GM19438 (cell line): ENCODE measurements at regions not wholly inside any gene's neighbourhood (a gene's known extent, or its start where the extent isn't known, plus 50 kb on each side); places are given as distances from the start of the nearest gene placed in this dataset.
A peak's percentile ranks its signal among the peaks of the same experiment; 100 is the strongest.

Experiments used
- ATAC-seq: cut with Tn5 transposase; IDR thresholded peaks from one replicate; pipeline ENCODE4 v1.9.1; 2021; ENCODE audit warnings: low read depth; ENCODE audit not compliant: unreplicated experiment

DNA sequence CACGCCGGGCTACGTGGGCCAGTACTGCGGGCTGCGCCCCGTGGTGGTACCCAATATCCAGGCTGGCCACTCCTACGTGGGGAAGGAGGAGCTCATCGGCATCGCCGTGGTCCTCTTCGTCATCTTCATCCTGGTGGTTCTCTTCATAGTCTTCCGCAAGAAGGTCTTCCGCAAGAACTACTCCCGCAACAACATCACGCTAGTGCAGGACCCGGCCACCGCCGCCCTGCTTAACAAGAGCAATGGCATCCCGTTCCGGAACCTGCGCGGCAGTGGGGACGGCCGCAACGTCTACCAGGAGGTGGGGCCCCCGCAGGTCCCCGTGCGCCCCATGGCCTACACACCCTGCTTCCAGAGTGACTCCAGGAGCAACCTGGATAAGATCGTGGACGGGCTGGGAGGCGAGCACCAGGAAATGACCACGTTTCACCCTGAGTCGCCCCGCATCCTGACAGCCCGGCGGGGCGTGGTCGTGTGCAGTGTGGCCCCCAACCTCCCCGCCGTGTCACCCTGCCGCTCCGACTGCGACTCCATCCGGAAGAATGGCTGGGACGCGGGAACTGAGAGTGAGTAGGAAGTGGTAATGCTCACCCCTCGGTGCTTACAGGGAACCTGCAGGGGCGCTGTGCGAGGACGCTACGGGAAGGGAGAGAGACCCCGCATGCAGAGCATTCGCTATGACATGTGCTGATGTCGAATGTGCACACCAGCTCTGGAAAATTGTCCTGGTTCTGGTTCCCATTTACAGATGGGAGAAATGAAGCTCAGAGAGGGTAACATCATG, 86.4 kb upstream of the MTNR1B start:
- no peak for ATAC-seq

DNA sequence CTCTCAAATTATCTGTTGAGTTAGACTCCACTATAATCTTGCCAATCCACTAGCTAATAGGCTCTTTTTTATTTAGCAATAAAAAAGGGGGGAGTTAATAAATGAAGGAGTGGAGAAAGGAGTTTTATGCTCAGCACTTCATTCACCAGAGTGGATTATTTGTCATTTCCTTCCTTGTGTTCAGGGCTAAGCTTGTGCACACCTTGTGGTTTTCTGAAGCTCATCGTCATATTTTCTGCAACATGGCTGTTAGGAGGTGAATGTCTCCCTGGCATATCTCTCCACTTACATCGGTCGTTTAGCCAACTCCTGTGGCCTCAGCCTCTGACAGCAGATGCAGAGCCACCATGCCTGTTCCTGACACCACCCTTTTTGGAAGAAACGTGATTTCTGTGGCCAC, 83.9 kb upstream of the MTNR1B start:
- no peak for ATAC-seq

DNA sequence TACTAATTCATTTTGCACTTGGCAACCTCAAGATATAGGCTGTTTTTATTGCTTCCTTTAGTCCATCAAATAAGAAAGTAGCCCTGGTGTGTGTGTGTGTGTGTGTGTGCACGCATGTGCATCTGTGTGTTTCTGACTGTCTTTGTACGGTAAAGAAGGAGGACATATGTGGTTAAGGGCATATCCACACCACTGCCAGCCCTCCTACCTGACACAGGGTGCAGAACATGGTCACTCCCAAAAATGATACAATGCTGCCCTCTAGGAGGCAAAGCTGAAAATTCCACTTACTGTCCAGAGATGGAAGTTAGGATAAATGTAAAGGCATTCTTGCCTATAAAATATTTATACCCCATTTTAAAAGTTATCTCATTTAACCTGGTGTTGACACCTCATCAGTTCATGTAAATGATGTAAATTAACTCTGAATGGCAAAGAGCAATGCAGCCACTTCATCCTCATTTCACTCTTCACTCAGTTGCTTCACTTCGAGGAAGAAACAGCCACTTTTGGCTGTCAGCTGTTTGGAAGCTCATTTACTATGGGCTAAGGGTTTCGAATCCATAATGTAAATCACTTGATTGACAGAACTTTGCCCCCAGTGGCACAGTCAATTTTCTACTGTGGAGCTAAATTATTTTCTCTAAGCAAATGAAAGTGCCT, 83.1 kb upstream of the MTNR1B start:
- peak; percentile 57 for ATAC-seq

DNA sequence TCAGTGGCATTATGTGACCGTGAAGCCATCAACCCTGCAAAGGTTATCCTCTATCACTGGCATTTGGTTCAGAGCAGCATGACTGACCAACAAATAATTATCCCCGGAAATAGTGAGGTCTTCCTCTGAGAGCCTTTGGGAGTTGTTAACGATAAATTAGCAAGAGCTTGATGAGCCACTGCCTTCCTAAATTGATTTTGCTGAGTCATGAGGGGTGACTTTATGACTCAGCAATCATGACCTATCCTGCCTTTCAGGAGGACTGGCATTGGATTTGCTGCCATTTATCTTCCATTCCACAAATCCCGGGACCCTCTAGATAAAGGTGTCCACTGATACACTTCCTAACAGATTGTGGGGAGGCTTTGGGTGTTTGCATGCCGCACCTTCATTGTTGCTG, 80.8 kb upstream of the MTNR1B start:
- ATAC-seq: no peak

DNA sequence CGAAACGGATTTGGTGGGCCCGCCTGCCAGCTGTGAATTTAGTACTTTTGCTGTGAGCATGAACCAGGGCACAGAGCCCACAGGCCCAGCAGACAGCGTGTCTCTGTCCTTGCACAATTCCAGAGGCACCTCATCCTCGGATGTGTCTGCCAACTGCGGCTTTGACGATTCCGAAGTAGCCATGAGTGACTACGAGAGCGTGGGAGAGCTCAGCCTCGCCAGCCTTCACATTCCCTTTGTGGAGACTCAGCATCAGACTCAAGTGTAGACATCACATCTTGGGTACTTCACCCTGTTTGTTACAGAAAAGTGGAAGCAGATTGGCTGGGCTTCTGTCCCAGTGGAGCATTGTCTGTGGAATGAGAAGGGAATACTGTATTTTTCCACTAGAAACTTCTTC, 78.6 kb upstream of the MTNR1B start:
- no peak for ATAC-seq

DNA sequence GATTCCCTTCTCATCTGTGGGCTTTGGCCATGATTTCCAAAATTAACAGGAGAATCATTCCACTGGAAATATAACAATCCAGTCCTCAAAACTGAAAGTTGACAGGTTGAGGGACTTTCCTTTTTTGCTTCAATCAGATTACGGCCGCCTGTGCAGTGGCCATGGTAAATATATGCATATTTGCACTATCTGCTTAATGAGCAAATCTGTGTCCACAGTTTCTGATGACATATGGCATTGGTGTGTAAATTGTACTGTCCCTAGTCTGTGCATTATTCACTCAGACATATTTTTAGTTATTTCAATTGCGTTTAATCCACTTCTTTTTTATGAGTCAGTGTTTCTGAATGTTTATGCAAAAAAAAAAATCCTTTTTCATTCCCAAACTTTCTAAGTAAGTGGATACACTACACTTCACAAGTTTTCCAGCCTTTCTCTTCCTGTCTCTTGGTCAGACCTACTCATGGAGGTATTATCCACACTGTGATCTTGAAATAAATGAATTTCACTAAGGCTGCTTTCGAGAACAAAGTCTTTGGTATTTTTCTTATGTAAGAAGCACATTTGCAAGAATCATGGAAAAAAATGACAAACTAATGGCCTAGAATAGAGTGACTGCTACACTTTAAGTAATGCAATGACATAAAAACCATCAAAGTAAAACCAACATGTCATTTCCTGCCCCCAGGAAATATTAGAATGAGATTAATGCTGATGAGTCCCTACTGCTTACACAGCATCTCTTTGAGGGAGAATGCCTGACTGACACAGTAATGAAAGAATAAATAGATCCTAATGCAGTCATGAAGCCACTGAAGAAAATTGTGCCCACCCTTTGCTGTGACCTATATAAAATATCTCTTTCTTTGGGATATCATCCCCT, 76.4 kb upstream of the MTNR1B start:
- no peak for ATAC-seq

DNA sequence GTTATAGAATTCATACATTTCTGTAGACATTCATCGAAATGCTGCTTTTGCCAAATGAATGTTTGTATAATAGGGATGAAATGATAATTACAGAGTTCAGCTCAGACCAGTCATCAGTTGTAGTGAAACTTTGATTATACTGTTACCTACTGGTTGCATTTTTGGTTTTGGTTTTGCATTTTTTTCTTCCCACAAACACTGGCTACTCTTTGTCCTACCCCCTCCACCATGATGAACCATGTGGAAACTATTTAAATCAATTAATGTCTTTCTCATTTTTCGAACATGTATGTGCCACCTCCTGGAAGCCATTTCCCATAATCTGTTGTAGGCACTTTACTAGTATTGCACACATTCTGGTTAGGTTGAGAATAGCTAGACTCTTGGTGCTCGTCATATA, 75.3 kb upstream of the MTNR1B start:
- ATAC-seq: no peak

DNA sequence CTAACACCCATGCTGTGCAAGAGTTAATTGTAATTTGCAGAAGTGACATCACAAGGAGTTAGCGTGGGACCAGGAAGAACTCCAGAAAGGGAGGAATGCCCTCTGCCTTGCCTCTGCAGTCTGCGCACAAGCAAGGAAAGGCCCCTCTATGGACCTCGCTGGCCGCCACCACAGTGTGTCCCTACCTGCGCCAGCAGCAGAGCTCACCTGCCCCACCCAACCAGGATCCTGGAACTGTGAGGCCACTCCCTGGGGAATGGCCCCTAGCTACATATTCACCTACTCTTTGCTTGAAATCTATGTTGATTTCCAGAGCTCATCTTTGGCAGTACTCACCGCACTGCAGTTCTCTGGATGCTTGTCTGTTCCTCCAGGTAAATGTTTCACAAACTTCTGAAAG, 72.0 kb upstream of the MTNR1B start:
- ATAC-seq: no peak

DNA sequence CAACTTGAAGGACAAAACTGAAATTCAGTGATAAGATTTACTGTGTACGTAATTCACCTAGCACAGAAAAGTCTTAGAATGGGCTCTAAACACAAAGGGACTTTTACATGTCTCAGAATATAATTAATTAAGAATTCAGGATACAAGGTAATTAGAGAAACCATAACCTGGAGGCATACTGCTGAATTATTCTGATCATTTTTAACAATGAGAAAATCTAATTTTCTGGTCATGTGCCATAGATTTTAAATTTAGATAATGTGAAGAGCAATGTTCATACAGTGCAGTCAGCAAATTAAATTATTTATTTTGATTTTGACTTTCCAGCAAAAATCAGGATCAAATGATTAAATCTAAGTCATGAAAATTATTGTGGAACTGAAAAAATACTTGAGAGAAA, 67.0 kb upstream of the MTNR1B start:
- ATAC-seq: no peak

DNA sequence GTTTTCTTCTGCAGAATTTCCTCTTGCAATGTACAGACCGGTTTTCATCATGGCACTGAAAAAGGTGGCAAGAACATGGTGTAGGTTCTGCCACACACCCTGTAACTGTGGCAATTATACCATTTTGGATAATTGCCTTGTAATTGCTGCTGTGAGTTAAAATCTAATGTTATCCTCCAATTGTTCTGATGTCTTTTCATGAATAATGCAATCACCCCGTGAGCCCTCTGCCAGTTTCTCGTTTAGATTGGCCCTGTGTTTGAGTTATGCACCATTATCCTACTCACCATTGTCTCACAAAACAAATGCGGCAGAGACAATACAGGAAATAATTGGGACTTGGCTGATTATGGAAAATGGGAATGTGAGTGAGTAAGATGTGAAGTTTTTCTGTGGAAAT, 61.8 kb upstream of the MTNR1B start:
- no peak for ATAC-seq

DNA sequence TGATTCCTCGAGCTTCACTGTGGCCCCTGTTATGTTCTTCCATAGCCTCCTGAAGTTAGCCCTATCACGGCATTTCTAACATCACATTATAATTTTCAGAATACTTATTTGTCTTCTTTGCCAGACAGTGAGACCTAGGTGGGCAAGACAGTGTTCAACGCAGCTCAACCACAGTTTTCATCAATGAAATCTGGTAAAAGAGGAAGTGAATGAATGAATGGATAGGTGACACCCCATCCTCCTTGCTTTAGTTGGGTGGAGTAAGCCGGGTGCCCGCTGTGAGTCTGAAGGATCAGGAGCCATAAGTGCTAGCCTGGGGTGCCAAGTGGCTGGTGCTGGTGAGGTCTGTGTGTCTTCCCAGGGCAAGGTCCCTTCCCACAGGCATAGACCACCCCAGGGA, 60.2 kb upstream of the MTNR1B start:
- no peak for ATAC-seq

DNA sequence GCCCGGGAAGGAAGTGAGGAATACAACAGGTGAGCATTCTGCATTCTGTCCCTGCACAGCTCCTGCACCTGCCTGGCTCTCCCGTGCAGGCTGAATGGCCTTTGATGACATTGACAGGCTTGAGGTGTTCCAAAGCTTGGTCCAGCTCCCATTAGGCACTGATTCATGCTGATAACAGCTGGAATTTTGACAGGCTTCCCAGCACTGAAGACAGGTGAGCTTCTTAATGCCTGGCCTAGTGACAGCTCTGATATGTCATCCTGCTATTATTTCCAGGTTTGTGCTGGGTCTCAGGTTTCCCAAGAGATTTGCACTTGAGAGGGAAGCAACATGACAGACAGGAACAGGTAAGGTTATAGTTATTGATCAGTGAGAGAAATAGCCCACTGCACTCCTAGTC, 58.0 kb upstream of the MTNR1B start:
- no peak for ATAC-seq

DNA sequence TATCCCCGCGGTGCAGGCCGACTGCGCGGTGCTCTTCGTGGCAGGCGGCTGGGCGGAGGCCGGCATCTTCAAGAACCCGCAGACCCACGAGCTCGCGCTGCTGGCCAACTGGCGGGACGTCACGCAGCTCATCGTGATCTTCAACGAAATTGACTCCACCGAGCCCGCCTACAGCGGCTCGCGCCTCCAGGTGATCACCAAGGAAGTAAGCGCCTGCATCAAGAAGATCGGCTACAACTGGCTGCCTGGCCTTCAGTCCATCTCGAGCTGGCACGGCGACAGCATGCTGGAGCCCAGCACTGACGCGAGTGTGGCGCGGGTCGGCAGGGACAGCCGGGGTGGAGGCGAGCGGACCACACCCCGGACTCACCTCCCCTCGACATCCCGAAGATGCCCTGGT, 53.9 kb upstream of the MTNR1B start:
- ATAC-seq: no peak

DNA sequence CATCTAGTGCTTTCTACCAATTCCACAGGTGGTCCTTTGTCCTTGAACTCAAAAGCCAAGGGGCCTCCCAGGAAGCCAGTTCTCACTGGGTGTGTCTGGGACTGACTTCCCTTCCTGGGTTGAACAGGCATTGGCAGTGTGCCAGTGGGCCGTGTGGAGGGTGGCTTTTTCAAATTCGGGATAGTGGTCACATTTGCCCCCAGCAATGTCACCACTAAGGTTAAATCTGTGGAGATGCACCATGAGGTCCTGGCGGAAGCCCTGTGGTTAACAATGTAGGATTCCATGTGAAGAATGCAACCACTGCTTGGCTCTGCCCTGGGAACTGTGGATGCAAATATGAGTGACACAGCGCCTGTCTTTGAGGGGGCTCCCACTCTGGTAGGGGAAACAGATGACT, 53.2 kb upstream of the MTNR1B start:
- no peak for ATAC-seq

DNA sequence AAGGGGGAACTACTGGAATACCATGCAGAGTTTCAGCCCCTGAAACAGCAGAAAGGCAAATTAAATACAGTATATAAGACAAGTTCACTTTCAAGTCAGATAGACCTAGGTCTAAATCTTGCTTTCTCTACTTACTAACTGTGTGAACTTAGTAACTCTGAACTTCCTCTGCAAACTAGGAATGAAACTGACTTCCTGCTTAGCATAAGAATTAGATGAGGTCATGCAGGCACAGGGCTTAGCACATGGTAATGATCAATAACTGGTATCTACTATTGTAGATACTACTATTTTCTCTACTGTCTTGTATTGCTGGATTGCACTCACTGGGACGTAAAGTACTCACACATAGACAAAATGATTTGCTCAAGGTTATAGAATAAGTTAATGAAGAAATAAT, 51.5 kb upstream of the MTNR1B start:
- ATAC-seq: no peak

DNA sequence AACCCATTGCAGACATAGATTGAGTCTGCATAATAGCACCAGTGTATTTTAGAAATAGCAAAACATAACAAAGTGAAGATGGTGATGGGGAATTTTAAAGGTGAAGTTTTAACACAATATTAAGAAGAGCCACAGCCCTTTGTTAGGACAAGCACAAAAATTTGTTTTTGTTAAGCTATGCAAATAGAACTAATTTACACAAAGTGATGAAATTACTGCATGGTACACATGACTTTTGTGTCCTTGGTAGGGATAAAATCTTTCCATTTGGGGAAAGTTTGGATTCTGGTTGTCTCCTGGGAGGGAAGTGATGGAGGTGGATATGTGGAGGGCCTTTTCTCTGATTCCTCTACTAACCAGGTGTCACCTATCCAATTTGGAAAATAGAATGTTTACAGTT, 50.4 kb upstream of the MTNR1B start:
- ATAC-seq: no peak
